ENCODE measurements at regions not wholly inside any gene's neighbourhood (a gene's known extent, or its start where the extent isn't known, plus 50 kb on each side); places are given as distances from the start of the nearest gene placed in this dataset.
"Not testable (repeated sequence)": the region's sequence is repeated elsewhere in the genome, so short reads cannot be mapped to it uniquely, and the experiment has no call there.

GRCh38 chr12:25372969-25373817 lies 122.5 kb upstream of the KRAS start:
- Mint-ChIP-seq H3K9me3 (no peaks in the 10 kb centered on the region), H3K36me3 (peaks cover 0 to 3% (median 0%) of the 10 kb centered on the region in 3 donors), H3K27me3 (ENCODE audit: low read depth in 3 of 3) (peaks cover 0 to 2% (median 1%) of the 10 kb centered on the region in 3 donors), H3K27ac (peak overlapping the region in 1 of 6 donors; percentile 3), H3K4me3 (no peak overlapping the region), H3K4me1 (peaks cover 0 to 3% of the 10 kb centered on the region in 2 donors)
- DNase-seq = no peak

DNA sequence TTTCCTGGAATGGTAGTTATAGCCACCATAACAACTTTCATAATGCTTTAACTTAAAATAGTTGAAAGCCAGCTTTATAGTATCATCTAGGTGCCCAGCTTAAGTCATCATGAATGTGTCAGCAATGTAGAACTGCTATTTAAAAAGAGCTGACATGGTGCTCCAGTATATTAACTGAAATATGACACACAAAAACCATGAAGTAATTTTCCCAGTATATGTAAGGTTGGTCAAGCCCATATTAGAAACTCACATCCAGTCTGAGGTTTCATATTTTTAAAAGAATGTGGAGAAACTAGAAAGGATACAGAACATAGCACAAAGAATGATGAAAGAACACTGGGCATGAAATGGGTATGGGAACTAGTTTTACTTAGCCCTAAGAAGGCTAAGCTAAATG lies 121.3 kb upstream of the KRAS start:
- no peaks in the 10 kb centered on the region for H3K9me3 Mint-ChIP-seq

GRCh38 chr12:25368557-25368956 lies 117.8 kb upstream of the KRAS start:
- Mint-ChIP-seq H3K27me3 (ENCODE audit: low read depth in 3 of 3) (peaks cover 0 to 1% (median 0%) of the 10 kb centered on the region in 3 donors), H3K4me1 (peaks cover 13 to 14% of the 10 kb centered on the region in 2 donors), H3K27ac (peak overlapping the region in 1 of 6 donors; percentile 53), H3K4me3 (no peak overlapping the region), H3K36me3 (peaks cover 0 to 3% (median 0%) of the 10 kb centered on the region in 3 donors), H3K9me3 (no peaks in the 10 kb centered on the region)
- DNase-seq = no peak

More for the DNA sequence above, 121.3 kb upstream of the KRAS start:
- H3K4me3 Mint-ChIP-seq = no peak overlapping the region
- no peaks in the 10 kb centered on the region for H3K4me1 Mint-ChIP-seq
- H3K27ac Mint-ChIP-seq = no peak overlapping the region
- peaks cover 0 to 3% (median 0%) of the 10 kb centered on the region in 3 donors for H3K36me3 Mint-ChIP-seq
- H3K27me3 Mint-ChIP-seq (ENCODE audit: low read depth in 3 of 3) = peaks cover 0 to 2% (median 1%) of the 10 kb centered on the region in 3 donors
- no peak for DNase-seq

GRCh38 chr12:25366122-25366521 lies 115.4 kb upstream of the KRAS start:
- no peak for DNase-seq
- Mint-ChIP-seq H3K4me1 (peaks cover 13 to 14% of the 10 kb centered on the region in 2 donors), H3K27me3 (ENCODE audit: low read depth in 3 of 3) (peaks cover 0 to 1% (median 0%) of the 10 kb centered on the region in 3 donors), H3K36me3 (no peaks in the 10 kb centered on the region), H3K4me3 (no peak overlapping the region), H3K27ac (no peak overlapping the region), H3K9me3 (no peaks in the 10 kb centered on the region)

- no peak for DNase-seq
- Mint-ChIP-seq H3K27ac (peak overlapping the region in 5 of 6 donors; percentile 16 to 69 (median 63)), H3K9me3 (no peaks in the 10 kb centered on the region), H3K36me3 (no peaks in the 10 kb centered on the region), H3K4me3 (peak overlapping the region; percentile 28 to 72 (median 39)), H3K27me3 (ENCODE audit: low read depth in 3 of 3) (no peaks in the 10 kb centered on the region), H3K4me1 (peaks cover 13 to 14% of the 10 kb centered on the region in 2 donors)
Measured at GRCh38 chr12:25365340-25365730, 114.6 kb upstream of the KRAS start.

GRCh38 chr12:25364529-25365339 lies 114.0 kb upstream of the KRAS start:
- Mint-ChIP-seq H3K4me1 (peaks cover 14 to 15% of the 10 kb centered on the region in 2 donors), H3K4me3 (peak overlapping the region; percentile 36 to 72 (median 44)), H3K36me3 (no peaks in the 10 kb centered on the region), H3K27me3 (ENCODE audit: low read depth in 3 of 3) (no peaks in the 10 kb centered on the region), H3K27ac (peak overlapping the region in 5 of 6 donors; percentile 30 to 69 (median 63)), H3K9me3 (no peaks in the 10 kb centered on the region)
- peak in 1 of 3 donors; percentile 18 for DNase-seq

- DNase-seq = no peak
- no peaks in the 10 kb centered on the region for H3K27me3 Mint-ChIP-seq (ENCODE audit: low read depth in 3 of 3)
- no peaks in the 10 kb centered on the region for H3K36me3 Mint-ChIP-seq
- H3K4me3 Mint-ChIP-seq = no peak overlapping the region
- no peak overlapping the region for H3K27ac Mint-ChIP-seq
- H3K9me3 Mint-ChIP-seq = no peaks in the 10 kb centered on the region
- H3K4me1 Mint-ChIP-seq = peaks cover 14 to 15% of the 10 kb centered on the region in 2 donors
Measured at GRCh38 chr12:25362646-25363045, 111.9 kb upstream of the KRAS start.

DNA sequence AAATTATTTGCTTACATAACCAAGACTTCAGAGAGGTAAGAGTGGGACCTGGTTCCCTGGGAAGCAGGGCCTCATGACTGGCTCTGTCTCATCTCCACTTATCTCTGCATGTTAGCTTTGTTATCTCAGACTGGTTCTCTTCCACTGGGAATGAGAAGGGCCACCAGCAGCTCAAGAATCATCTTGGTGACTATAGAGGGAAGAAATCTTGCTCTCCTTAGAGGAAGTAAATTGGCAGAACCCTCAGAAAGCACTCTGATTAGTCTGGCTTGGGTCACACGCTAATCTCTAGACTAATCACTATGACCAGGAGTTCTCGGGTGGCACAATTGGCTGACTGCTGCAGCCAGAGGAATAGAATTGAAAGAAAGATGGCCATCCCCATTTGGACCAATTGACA lies 110.8 kb upstream of the KRAS start:
- Mint-ChIP-seq H3K27me3 (ENCODE audit: low read depth in 3 of 3) (no peaks in the 10 kb centered on the region), H3K27ac (no peak overlapping the region), H3K4me3 (no peak overlapping the region), H3K4me1 (peaks cover 14 to 15% of the 10 kb centered on the region in 2 donors), H3K9me3 (no peaks in the 10 kb centered on the region), H3K36me3 (no peaks in the 10 kb centered on the region)
- no peak for DNase-seq

DNA sequence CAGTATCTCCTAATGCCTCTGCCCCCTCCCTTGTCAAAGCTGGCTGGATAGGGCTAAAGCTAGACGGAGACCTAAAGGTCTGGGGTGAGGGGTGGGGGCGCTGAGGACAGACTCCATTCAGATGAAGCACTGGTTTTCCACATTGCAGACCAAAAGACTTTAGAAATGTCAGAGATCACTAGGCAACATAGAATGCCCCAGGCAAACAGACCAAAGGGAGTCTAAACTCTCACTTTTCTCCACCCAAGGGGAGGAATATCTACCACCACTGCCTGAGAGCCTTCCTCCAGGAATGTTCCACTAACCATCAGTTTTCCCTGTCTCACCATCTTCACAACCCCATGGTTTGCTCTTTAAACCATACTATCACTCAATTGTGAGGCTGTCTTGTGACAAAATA lies 106.9 kb upstream of the KRAS start:
- H3K36me3 Mint-ChIP-seq = no peaks in the 10 kb centered on the region
- no peak overlapping the region for H3K4me3 Mint-ChIP-seq
- H3K9me3 Mint-ChIP-seq = no peaks in the 10 kb centered on the region
- no peak overlapping the region for H3K27ac Mint-ChIP-seq
- peaks cover 0 to 2% of the 10 kb centered on the region in 2 donors for H3K4me1 Mint-ChIP-seq
- DNase-seq = no peak
- H3K27me3 Mint-ChIP-seq (ENCODE audit: low read depth in 3 of 3) = no peaks in the 10 kb centered on the region

- not testable (repeated sequence) for H3K27me3 Mint-ChIP-seq (ENCODE audit: low read depth in 3 of 3); H3K27ac Mint-ChIP-seq; H3K9me3 Mint-ChIP-seq; H3K4me3 Mint-ChIP-seq; H3K36me3 Mint-ChIP-seq; DNase-seq; H3K4me1 Mint-ChIP-seq
Measured at GRCh38 chr12:25352942-25353341, 102.2 kb upstream of the KRAS start.

DNA sequence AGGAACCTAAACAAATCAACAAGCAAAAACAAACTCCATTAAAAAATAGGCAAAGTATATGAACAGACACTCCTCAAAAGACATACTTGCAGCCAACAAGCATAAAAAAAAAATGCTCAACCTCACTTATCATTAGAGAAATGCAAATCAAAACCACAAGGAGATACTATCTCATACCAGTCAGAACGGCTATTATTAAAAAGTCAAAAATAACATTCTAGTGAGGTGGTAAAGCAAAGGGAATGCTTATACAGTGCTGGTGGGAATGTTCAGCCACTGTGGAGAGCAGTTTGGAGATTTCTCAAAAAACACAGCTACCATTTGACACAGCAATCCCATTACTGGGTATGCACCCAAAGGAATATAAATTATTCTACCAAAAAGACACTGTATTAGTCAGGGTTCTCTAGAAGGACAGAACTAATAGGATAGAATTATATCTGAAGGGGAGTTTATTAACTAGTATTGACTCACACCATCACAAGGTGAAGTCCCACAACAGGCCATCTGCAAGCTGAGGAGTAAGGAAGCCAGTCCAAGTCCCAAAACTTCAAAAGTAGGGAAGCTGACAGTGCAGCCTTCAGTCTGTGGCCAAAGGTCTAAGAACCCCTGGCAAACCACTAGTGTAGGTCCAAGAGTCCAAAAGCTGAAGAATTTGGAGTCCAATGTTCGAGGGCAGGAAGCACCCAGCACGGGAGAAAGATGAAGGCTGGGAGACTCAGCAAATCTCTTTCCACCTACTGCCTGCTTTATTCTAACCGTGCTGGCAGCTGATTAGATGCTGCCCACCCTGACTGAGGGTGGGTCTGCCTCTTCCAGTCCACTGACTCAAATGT lies 101.6 kb upstream of the KRAS start:
- Mint-ChIP-seq H3K27me3 (ENCODE audit: low read depth in 3 of 3) (no peaks in the 10 kb centered on the region), H3K4me1 (no peaks in the 10 kb centered on the region), H3K9me3 (no peaks in the 10 kb centered on the region), H3K27ac (no peak overlapping the region), H3K4me3 (no peak overlapping the region), H3K36me3 (no peaks in the 10 kb centered on the region)
- no peak for DNase-seq

DNA sequence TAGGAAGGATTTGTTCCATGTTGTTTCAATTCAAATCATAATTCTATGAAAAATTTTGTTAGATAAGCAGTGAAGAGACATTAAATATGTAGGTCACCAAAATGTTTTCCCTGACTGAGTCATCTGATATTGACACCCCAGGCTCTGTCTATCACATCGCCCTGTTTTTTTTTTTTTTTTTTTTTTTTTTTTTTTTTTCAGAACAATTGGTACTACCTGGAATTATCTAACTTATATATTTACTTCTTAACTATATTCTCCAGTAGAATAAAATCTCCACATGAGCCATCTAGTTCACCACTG lies 97.8 kb upstream of the KRAS start:
- no peak for DNase-seq
- Mint-ChIP-seq H3K36me3 (no peaks in the 10 kb centered on the region), H3K4me1 (no peaks in the 10 kb centered on the region), H3K27ac (no peak overlapping the region), H3K9me3 (no peaks in the 10 kb centered on the region), H3K4me3 (no peak overlapping the region), H3K27me3 (ENCODE audit: low read depth in 3 of 3) (peaks cover 0 to 2% (median 0%) of the 10 kb centered on the region in 3 donors)

GRCh38 chr12:25347716-25348592 lies 97.2 kb upstream of the KRAS start:
- Mint-ChIP-seq H3K27ac (peak overlapping the region in 1 of 6 donors; percentile 10), H3K4me1 (no peaks in the 10 kb centered on the region), H3K27me3 (ENCODE audit: low read depth in 3 of 3) (peaks cover 0 to 2% (median 2%) of the 10 kb centered on the region in 3 donors), H3K4me3 (no peak overlapping the region), H3K9me3 (no peaks in the 10 kb centered on the region), H3K36me3 (no peaks in the 10 kb centered on the region)
- no peak for DNase-seq

Measured in immature natural killer cell (primary cell).